ENCODE measurements at regions not wholly inside any gene's neighbourhood (a gene's known extent, or its start where the extent isn't known, plus 50 kb on each side); places are given as distances from the start of the nearest gene placed in this dataset.

- H3K9me3 Mint-ChIP-seq: no peaks in the 10 kb centered on the region
- Histone ChIP-seq H2AFZ (ENCODE audit: low read length) (no peak overlapping the region), H3K18ac (ENCODE audit: insufficient read length, low read depth, low read length) (no peak overlapping the region), H2AK5ac (ENCODE audit: insufficient read length, low read length) (no peak overlapping the region), H3K23me2 (ENCODE audit: insufficient read length, low read depth, low read length, poor library complexity, severe bottlenecking) (no peaks in the 10 kb centered on the region), H3K23ac (ENCODE audit: insufficient read length, low read depth, low read length) (no peak overlapping the region), H3K4me1 (ENCODE audit: insufficient read depth, low read length) (no peaks in the 10 kb centered on the region), H4K91ac (ENCODE audit: insufficient read length, low read depth, low read length) (no peak overlapping the region), H2BK15ac (ENCODE audit: low read depth, low read length) (no peak overlapping the region), H2BK12ac (ENCODE audit: insufficient read length, low read depth, low read length) (no peak overlapping the region), H2BK20ac (ENCODE audit: low read depth, low read length, poor library complexity, severe bottlenecking) (no peak overlapping the region), H3K9ac (ENCODE audit: extremely low read depth, insufficient read length, low read length) (no peak overlapping the region), H3T11ph (ENCODE audit: low read length) (no peak overlapping the region), H4K20me1 (ENCODE audit: control insufficient read depth, insufficient read depth, insufficient read length) (no peaks in the 10 kb centered on the region), H3K9me3 (ENCODE audit: control insufficient read depth, low read depth, low read length) (no peaks in the 10 kb centered on the region), H3K79me2 (ENCODE audit: insufficient read depth, low read length) (no peaks in the 10 kb centered on the region), H3K56ac (ENCODE audit: insufficient read length, low read depth, low read length) (no peak overlapping the region), H2BK120ac (ENCODE audit: low read depth, low read length, poor library complexity, severe bottlenecking) (no peak overlapping the region), H2BK5ac (ENCODE audit: insufficient read length, low read length) (no peak overlapping the region), H4K8ac (replicated peaks; ENCODE audit: insufficient read length, low read depth, low read length) (no peak overlapping the region), H3K27ac (ENCODE audit: insufficient read length, low read depth, low read length) (no peak overlapping the region), H3K4me2 (ENCODE audit: insufficient read depth, insufficient read length, low read length) (no peak overlapping the region), H3K14ac (ENCODE audit: insufficient read depth, low read length) (no peak overlapping the region), H3K27me3 (ENCODE audit: insufficient read depth, low read length) (no peaks in the 10 kb centered on the region), H4K5ac (ENCODE audit: insufficient read length, low read depth, low read length) (no peak overlapping the region), H3K79me1 (ENCODE audit: insufficient read depth, low read depth, low read length, poor library complexity, severe bottlenecking) (no peaks in the 10 kb centered on the region), H3K4ac (ENCODE audit: low read depth, low read length) (no peak overlapping the region)
- no peak overlapping the region for H3K4me3 Mint-ChIP-seq
- DNase-seq: no peak
- no peaks in the 10 kb centered on the region for H3K4me1 Mint-ChIP-seq
- H3K27me3 Mint-ChIP-seq (ENCODE audit: low read depth): peaks cover 4% of the 10 kb centered on the region
- no CpG with 5 or more reads among the region's 4 CpGs for WGBS (ENCODE audit: extremely low coverage, insufficient read length, low lambda C conversion rate)
- H3K27ac Mint-ChIP-seq: no peak overlapping the region
- TF ChIP-seq CTCF (conservative IDR thresholded peaks at IDR 0.05): no peak
- no peaks in the 10 kb centered on the region; a peak in 1 of 7 replicates for H3K36me3 Mint-ChIP-seq (ENCODE audit: insufficient read depth in 1 of 3, low read depth in 3 of 3)
Measured at GRCh38 chr20:4327956-4328355, 78.9 kb upstream of the ADRA1D start.

Measured in H9 (cell line).